GM23338 (cell line): ENCODE measurements at regions not wholly inside any gene's neighbourhood (a gene's known extent, or its start where the extent isn't known, plus 50 kb on each side); places are given as distances from the start of the nearest gene placed in this dataset.
"Not testable (repeated sequence)": the region's sequence is repeated elsewhere in the genome, so short reads cannot be mapped to it uniquely, and the experiment has no call there.

Experiments used
- ATAC-seq: fragments of 200-7000 bp; cut with Tn5 transposase; 3 replicates; pipeline ENCODE4 v1.9.1; 2020
- DNase-seq: peaks from one replicate; pipeline ENCODE4 v3.0.0-alpha.2; 2015; ENCODE audit warnings: low spot score
- H2AFZ ChIP-seq: fragments of 200-600 bp; sonication (generic); 2 replicates; pipeline ENCODE4 v1.8.0; 2016; ENCODE audit warnings: antibody characterized with exemption, mild to moderate bottlenecking, moderate library complexity
- H3F3A ChIP-seq: fragments of 200-600 bp; sonication (generic); replicated peaks from 2 replicates; pipeline ENCODE4 v1.8.0; 2017; ENCODE audit warnings: antibody characterized with exemption, mixed run types, low read depth
- H3K27ac ChIP-seq: fragments of 200-600 bp; sonication (generic); 2 replicates; pipeline ENCODE4 v1.6.1; 2016; ENCODE audit warnings: low read depth
- H3K27me3 ChIP-seq: fragments of 200-600 bp; sonication (generic); 2 replicates; pipeline ENCODE4 v1.8.0; 2016; ENCODE audit warnings: mild to moderate bottlenecking, mixed run types, moderate library complexity; ENCODE audit not compliant: insufficient read depth
- H3K36me3 ChIP-seq: fragments of 200-600 bp; sonication (generic); 2 replicates; pipeline ENCODE4 v1.8.0; 2016; ENCODE audit warnings: mild to moderate bottlenecking; ENCODE audit not compliant: insufficient read depth
- H3K4me1 ChIP-seq: fragments of 200-600 bp; sonication (generic); 2 replicates; pipeline ENCODE4 v1.8.0; 2016; ENCODE audit warnings: mild to moderate bottlenecking, moderate library complexity; ENCODE audit not compliant: insufficient read depth
- H3K4me2 ChIP-seq: fragments of 200-600 bp; sonication (generic); 2 replicates; pipeline ENCODE4 v1.7.1; 2017; ENCODE audit warnings: mixed run types
- H3K4me3 ChIP-seq: fragments of 200-600 bp; sonication (generic); 2 replicates; pipeline ENCODE4 v1.6.1; 2016; ENCODE audit warnings: mixed run types
- H3K79me2 ChIP-seq: fragments of 200-600 bp; sonication (generic); replicated peaks from 2 replicates; pipeline ENCODE4 v1.8.0; 2017; ENCODE audit warnings: mild to moderate bottlenecking; ENCODE audit not compliant: insufficient read depth
- H3K9me2 ChIP-seq: fragments of 200-600 bp; sonication (generic); 2 replicates; pipeline ENCODE4 v1.8.0; 2017; ENCODE audit not compliant: insufficient read depth
- H4K20me1 ChIP-seq: fragments of 200-600 bp; sonication (generic); replicated peaks from 2 replicates; pipeline ENCODE4 v1.8.0; 2017; ENCODE audit warnings: mild to moderate bottlenecking; ENCODE audit not compliant: insufficient read depth
- H3K27ac Mint-ChIP-seq: 2 replicates; pipeline ENCODE4 v1.8.0; 2020; ENCODE audit warnings: inconsistent platforms, mild to moderate bottlenecking, moderate library complexity, mixed read lengths
- H3K27me3 Mint-ChIP-seq: 3 replicates; pipeline ENCODE4 v1.8.0; 2022; ENCODE audit warnings: low read depth, mild to moderate bottlenecking, moderate library complexity, mixed read lengths, inconsistent platforms; ENCODE audit not compliant: insufficient read depth, poor library complexity
- H3K36me3 Mint-ChIP-seq: 3 replicates; pipeline ENCODE4 v1.8.0; 2021; ENCODE audit warnings: low read depth, mild to moderate bottlenecking, inconsistent platforms, moderate library complexity, mixed read lengths
- H3K4me1 Mint-ChIP-seq: 3 replicates; pipeline ENCODE4 v1.8.0; 2020; ENCODE audit warnings: mild to moderate bottlenecking, inconsistent platforms, mixed read lengths
- H3K4me3 Mint-ChIP-seq: 3 replicates; pipeline ENCODE4 v1.8.0; 2021; ENCODE audit warnings: moderate library complexity, mild to moderate bottlenecking, inconsistent platforms, mixed read lengths
- H3K9me3 Mint-ChIP-seq: 3 replicates; pipeline ENCODE4 v1.8.0; 2020; ENCODE audit warnings: moderate library complexity, mild to moderate bottlenecking, inconsistent platforms, mixed read lengths

DNA sequence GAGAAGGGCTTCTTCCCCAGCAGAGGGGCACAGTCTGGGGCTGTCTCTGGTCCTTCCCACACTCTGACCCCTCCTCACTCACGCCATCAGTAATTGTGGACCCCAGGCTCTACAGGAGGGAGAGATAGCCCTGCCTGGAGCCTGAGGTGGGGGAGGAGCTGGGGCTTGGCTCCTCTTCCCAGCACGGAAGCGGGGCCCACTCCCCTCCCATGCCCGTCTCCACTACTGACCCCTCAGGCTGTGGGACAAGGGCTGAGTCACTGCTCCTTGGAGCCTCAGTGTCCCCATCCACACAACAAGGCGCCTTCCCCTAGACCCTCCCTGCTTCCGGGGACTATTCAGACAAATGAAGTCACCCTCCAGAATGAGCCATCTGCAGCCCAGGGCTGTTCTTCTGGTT is 133.1 kb downstream of the TNFRSF13B start:
- H3K79me2 ChIP-seq, H3K36me3 ChIP-seq, H3K4me3 Mint-ChIP-seq: not testable (repeated sequence)

DNA sequence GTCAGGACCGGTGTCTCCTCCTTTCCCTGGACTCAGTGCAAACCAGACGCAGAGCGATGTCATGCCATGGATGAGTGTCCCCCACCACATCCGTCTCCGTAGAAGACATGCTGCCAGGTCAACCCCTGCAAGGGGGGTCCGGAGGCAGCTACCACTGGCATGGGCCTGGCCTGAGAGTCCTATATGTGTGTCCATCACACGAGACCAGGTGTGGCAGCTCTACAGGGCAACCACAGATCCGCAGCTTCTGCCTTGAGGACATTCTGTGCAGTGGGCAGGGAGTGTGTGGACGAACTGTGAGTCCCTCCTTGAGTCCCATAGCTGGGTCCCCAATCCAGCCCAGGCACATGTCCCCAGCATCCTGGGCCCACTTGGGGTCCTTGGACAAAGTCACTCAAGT is 133.6 kb downstream of the TNFRSF13B start:
- not testable (repeated sequence) for H3K27me3 ChIP-seq, H3K36me3 ChIP-seq, H2AFZ ChIP-seq, H3K4me1 Mint-ChIP-seq, ATAC-seq, H3K79me2 ChIP-seq, H3K9me2 ChIP-seq, H3K4me1 ChIP-seq, H3K27ac ChIP-seq, DNase-seq, H4K20me1 ChIP-seq, H3F3A ChIP-seq, H3K4me3 ChIP-seq, H3K36me3 Mint-ChIP-seq, H3K4me3 Mint-ChIP-seq, H3K9me3 Mint-ChIP-seq, H3K4me2 ChIP-seq, H3K27ac Mint-ChIP-seq, H3K27me3 Mint-ChIP-seq

More for the DNA sequence above, 133.1 kb downstream of the TNFRSF13B start:
- not testable (repeated sequence) for H3K9me3 Mint-ChIP-seq, H3K27me3 Mint-ChIP-seq, H3K4me1 Mint-ChIP-seq, H2AFZ ChIP-seq, H3K27me3 ChIP-seq, H3K4me3 ChIP-seq, H3K9me2 ChIP-seq, H3F3A ChIP-seq, DNase-seq, H3K36me3 Mint-ChIP-seq, H3K27ac Mint-ChIP-seq, H3K4me2 ChIP-seq, H3K4me1 ChIP-seq, ATAC-seq, H3K27ac ChIP-seq, H4K20me1 ChIP-seq

DNA sequence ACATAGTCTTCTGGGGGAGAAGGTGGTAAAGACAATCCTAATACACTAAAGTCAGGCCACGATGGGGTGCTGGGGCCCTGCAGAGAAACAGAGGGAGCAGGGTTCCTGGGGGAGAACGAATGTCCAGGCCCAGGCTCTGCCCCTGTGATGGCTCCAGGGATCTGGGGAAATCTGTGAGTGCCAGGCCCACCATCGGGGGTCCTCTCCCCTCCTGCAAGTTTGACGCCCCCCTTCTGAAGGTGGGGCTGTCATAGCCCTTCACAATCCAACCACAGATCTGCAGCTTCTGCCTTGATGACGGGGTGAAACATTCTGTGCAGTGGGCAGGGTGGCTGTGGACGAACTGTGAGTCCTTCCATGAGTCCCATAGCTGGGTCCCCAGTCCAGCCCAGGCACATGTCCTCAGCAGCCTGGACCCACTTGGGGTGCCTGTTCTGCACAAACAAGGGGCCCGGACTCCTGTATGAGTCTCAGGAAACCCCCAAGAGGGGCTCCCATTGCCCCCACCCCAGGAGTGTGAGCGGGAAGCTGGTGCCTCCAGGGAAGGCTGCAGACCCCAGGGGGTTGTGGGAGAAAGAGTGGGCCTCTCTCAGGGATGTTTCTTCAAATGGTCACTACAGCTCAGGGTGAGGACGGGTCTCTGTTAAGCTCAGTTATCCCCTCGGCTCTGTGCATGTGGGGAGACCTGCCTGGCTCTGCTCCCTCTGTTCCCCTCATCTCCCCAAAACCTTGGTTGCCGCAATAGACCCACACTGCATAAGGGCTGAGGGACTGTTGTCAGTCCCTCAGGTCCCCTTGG is 134.3 kb downstream of the TNFRSF13B start:
- H3K4me2 ChIP-seq, H4K20me1 ChIP-seq, H3K79me2 ChIP-seq, ATAC-seq, H3K9me2 ChIP-seq, H3K4me1 Mint-ChIP-seq, H2AFZ ChIP-seq, H3K9me3 Mint-ChIP-seq, H3K27ac ChIP-seq, H3K4me1 ChIP-seq, H3K4me3 ChIP-seq, H3F3A ChIP-seq, H3K27ac Mint-ChIP-seq, H3K27me3 Mint-ChIP-seq, H3K36me3 ChIP-seq, H3K4me3 Mint-ChIP-seq, H3K36me3 Mint-ChIP-seq, DNase-seq, H3K27me3 ChIP-seq: not testable (repeated sequence)

DNA sequence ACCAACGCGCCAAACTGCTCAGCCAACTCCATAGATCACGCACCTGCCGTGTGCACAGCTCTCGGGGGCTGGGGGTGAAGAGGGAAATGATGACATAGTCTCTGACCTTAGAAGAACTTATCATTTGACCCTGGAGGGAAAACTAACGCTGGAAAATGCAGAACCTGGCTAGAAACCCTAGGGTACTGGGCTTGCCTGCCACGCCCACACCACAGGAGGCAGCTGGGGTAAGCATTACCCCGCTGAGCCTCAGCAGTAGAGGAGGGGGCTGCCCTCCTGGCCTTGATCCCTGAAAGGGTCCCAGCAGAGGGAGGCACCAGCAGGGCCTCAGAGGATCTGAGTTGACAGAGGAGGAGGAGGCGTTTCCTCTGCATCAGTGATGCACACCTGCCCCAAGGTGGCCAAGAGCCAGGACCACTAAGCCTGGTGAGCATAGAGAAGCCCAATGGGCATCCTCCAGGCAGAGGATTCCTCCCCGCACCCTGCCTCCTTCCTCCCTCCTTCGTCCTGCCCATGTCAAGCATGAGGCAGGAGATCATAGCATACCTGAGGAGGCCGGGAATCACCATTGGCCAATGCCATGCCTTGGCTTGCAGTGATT is 135.5 kb downstream of the TNFRSF13B start:
- H3K9me2 ChIP-seq, H3K9me3 Mint-ChIP-seq: not testable (repeated sequence)

DNA sequence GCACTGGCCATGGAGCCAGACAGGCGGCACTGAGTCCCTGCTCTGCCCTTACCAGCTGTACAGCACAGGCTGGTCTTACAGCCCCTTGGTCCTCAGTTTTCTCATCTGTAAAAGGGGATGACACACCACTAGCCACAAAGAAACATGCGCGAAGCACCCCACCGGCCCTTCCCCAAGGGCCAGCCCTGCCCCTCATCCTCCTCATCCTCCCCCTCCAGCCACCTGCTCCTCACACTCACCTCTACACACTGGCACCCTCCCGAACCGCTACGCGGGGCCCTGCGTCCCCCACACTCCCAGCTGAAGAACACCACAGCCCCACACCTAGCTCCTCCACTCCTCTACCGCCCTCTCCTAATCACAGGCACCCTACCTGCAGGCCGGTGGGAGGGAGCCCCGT is 138.4 kb downstream of the TNFRSF13B start:
- not testable (repeated sequence) for H4K20me1 ChIP-seq, H3K27me3 ChIP-seq, H3K27me3 Mint-ChIP-seq, H2AFZ ChIP-seq, H3K36me3 Mint-ChIP-seq, H3K79me2 ChIP-seq, H3K4me1 ChIP-seq, H3K27ac Mint-ChIP-seq, H3K9me2 ChIP-seq, H3K4me1 Mint-ChIP-seq, H3K36me3 ChIP-seq, H3K4me3 Mint-ChIP-seq, H3F3A ChIP-seq, H3K27ac ChIP-seq, H3K4me2 ChIP-seq, ATAC-seq, H3K9me3 Mint-ChIP-seq, H3K4me3 ChIP-seq, DNase-seq

More for the DNA sequence above, 135.5 kb downstream of the TNFRSF13B start:
- H3K27me3 ChIP-seq, DNase-seq, H3K4me2 ChIP-seq, H3K4me3 ChIP-seq, H3K27ac Mint-ChIP-seq, H3F3A ChIP-seq, H3K79me2 ChIP-seq, H3K4me1 Mint-ChIP-seq, ATAC-seq, H3K27ac ChIP-seq, H3K4me3 Mint-ChIP-seq, H3K36me3 ChIP-seq, H4K20me1 ChIP-seq, H3K4me1 ChIP-seq, H3K27me3 Mint-ChIP-seq, H2AFZ ChIP-seq, H3K36me3 Mint-ChIP-seq: not testable (repeated sequence)

DNA sequence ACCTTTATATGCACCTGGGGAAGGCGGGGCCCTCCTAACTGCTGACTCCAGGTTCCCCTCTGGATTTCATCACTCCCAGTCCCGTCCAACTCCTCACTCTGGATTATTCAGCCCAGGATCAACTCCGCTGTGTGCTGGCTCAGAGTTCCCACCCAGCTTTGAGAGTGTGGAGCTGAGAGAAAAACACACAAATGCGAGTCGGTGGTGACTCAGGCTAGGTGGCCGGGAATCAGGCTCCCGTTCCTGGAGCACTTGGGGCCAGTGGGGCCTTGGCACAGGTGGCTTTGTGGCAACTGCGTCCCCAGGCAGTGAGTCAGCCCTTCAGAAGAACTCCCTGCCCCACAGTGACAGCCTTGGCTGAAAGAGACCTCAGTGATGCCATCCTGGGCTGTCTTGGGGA is 139.1 kb downstream of the TNFRSF13B start:
- DNase-seq, H3F3A ChIP-seq, H3K27ac ChIP-seq, H3K4me3 ChIP-seq, H3K36me3 ChIP-seq, H3K9me3 Mint-ChIP-seq, H4K20me1 ChIP-seq, H3K4me2 ChIP-seq, H3K79me2 ChIP-seq, H3K27me3 ChIP-seq, H3K4me1 Mint-ChIP-seq, H2AFZ ChIP-seq, H3K4me1 ChIP-seq, H3K36me3 Mint-ChIP-seq, H3K9me2 ChIP-seq, H3K4me3 Mint-ChIP-seq, H3K27me3 Mint-ChIP-seq, H3K27ac Mint-ChIP-seq, ATAC-seq: not testable (repeated sequence)
